ENCODE measurements at regions not wholly inside any gene's neighbourhood (a gene's known extent, or its start where the extent isn't known, plus 50 kb on each side); places are given as distances from the start of the nearest gene placed in this dataset.
"Not testable (repeated sequence)": the region's sequence is repeated elsewhere in the genome, so short reads cannot be mapped to it uniquely, and the experiment has no call there.

GRCh38 chr16:13471036-13471435, 448.9 kb upstream of the ERCC4 start:
- DNase-seq (ENCODE audit: low spot score) = no peak

GRCh38 chr16:13478991-13479390, 441.0 kb upstream of the ERCC4 start:
- no peak for DNase-seq (ENCODE audit: low spot score)

GRCh38 chr16:13479549-13479948, 440.4 kb upstream of the ERCC4 start:
- no peak for DNase-seq (ENCODE audit: low spot score)

- no peak for DNase-seq (ENCODE audit: low spot score)
Measured at GRCh38 chr16:13480801-13481200, 439.2 kb upstream of the ERCC4 start.

GRCh38 chr16:13483121-13483520, 436.8 kb upstream of the ERCC4 start:
- DNase-seq (ENCODE audit: low spot score) = no peak

- DNase-seq (ENCODE audit: low spot score) = not testable (repeated sequence)
Measured at GRCh38 chr16:13489416-13489815, 430.5 kb upstream of the ERCC4 start.

- no peak for DNase-seq (ENCODE audit: low spot score)
Measured at GRCh38 chr16:13492046-13492445, 427.9 kb upstream of the ERCC4 start.

GRCh38 chr16:13503960-13504635, 415.9 kb upstream of the ERCC4 start:
- no peak for DNase-seq (ENCODE audit: low spot score)

GRCh38 chr16:13507530-13507929, 412.4 kb upstream of the ERCC4 start:
- no peak for DNase-seq (ENCODE audit: low spot score)

- no peak for DNase-seq (ENCODE audit: low spot score)
Measured at GRCh38 chr16:13510425-13511151, 409.4 kb upstream of the ERCC4 start.

GRCh38 chr16:13517841-13518240, 402.1 kb upstream of the ERCC4 start:
- no peak for DNase-seq (ENCODE audit: low spot score)

- DNase-seq (ENCODE audit: low spot score) = no peak
Measured at GRCh38 chr16:13519871-13520270, 400.1 kb upstream of the ERCC4 start.

- DNase-seq (ENCODE audit: low spot score) = no peak
Measured at GRCh38 chr16:13521356-13521755, 398.6 kb upstream of the ERCC4 start.

- DNase-seq (ENCODE audit: low spot score) = no peak
Measured at GRCh38 chr16:13527332-13527731, 392.6 kb upstream of the ERCC4 start.

GRCh38 chr16:13528691-13529090, 391.3 kb upstream of the ERCC4 start:
- DNase-seq (ENCODE audit: low spot score) = no peak

GRCh38 chr16:13529193-13529982, 390.6 kb upstream of the ERCC4 start:
- DNase-seq (ENCODE audit: low spot score) = no peak

GRCh38 chr16:13540771-13541170, 379.2 kb upstream of the ERCC4 start:
- DNase-seq (ENCODE audit: low spot score) = no peak

GRCh38 chr16:13542284-13542683, 377.7 kb upstream of the ERCC4 start:
- no peak for DNase-seq (ENCODE audit: low spot score)

GRCh38 chr16:13543850-13544249, 376.1 kb upstream of the ERCC4 start:
- no peak for DNase-seq (ENCODE audit: low spot score)

GRCh38 chr16:13545271-13545670, 374.7 kb upstream of the ERCC4 start:
- no peak for DNase-seq (ENCODE audit: low spot score)

- no peak for DNase-seq (ENCODE audit: low spot score)
Measured at GRCh38 chr16:13550254-13550653, 369.7 kb upstream of the ERCC4 start.

- DNase-seq (ENCODE audit: low spot score) = no peak
Measured at GRCh38 chr16:13552062-13552959, 367.6 kb upstream of the ERCC4 start.

Data from AG20443 (cell line).